MCF 10A (cell line): ENCODE measurements at regions not wholly inside any gene's neighbourhood (a gene's known extent, or its start where the extent isn't known, plus 50 kb on each side); places are given as distances from the start of the nearest gene placed in this dataset.

ENCODE experiments used
- BruUV-seq: library from RNA; stranded (reverse); fragments of 400-500 nt; replicated peaks from 2 replicates; lab custom pipeline; 2021; lab: Mats Ljungman, UMichigan
- CTCF ChIA-PET: fragments of 300-600 bp; sonication (Branson Sonifier 250); formaldehyde crosslinking; extraction: SDS; loops from one replicate; lab custom pipeline; 2021; ENCODE audit warnings: antibody characterized with exemption, inconsistent platforms; lab: Yijun Ruan, JAX
- POLR2A ChIA-PET: fragments of 300-600, 350-650 bp; sonication (Branson Sonifier 250); formaldehyde crosslinking; extraction: SDS; loops from one replicate; lab custom pipeline; 2020; ENCODE audit warnings: antibody characterized with exemption, inconsistent platforms; lab: Yijun Ruan, JAX
- DNase-seq: peaks from one replicate; pipeline ENCODE4 v3.0.0-alpha.2; 2018; ENCODE audit not compliant: unreplicated experiment
- H3K27ac Mint-ChIP-seq: one replicate; pipeline ENCODE4 v1.8.0; 2022; ENCODE audit warnings: mild to moderate bottlenecking, low read depth, mixed read lengths; ENCODE audit not compliant: unreplicated experiment
- H3K27me3 Mint-ChIP-seq: one replicate; pipeline ENCODE4 v1.8.0; 2022; ENCODE audit warnings: mixed read lengths; ENCODE audit not compliant: insufficient read depth, unreplicated experiment
- H3K36me3 Mint-ChIP-seq: one replicate; pipeline ENCODE4 v1.8.0; 2022; ENCODE audit warnings: mild to moderate bottlenecking, moderate library complexity, mixed read lengths; ENCODE audit not compliant: insufficient read depth, unreplicated experiment
- H3K4me1 Mint-ChIP-seq: one replicate; pipeline ENCODE4 v1.8.0; 2022; ENCODE audit warnings: mixed read lengths; ENCODE audit not compliant: insufficient read depth, unreplicated experiment
- H3K4me3 Mint-ChIP-seq: one replicate; pipeline ENCODE4 v1.8.0; 2022; ENCODE audit warnings: mild to moderate bottlenecking, moderate library complexity, mixed read lengths; ENCODE audit not compliant: unreplicated experiment
- H3K9me3 Mint-ChIP-seq: one replicate; pipeline ENCODE4 v1.8.0; 2022; ENCODE audit warnings: mixed read lengths; ENCODE audit not compliant: unreplicated experiment
- CTCF ChIP-seq: fragments of 200-600 bp; IDR thresholded peaks from one replicate; pipeline ENCODE4 v1.8.0; 2022; ENCODE audit warnings: antibody characterized with exemption, mild to moderate bottlenecking; ENCODE audit not compliant: unreplicated experiment
- intact Hi-C: fragments of 100-400 bp; cut with micrococcal nuclease; formaldehyde crosslinking; loops from 2 replicates; pipeline ENCODE4 v1.14.1; 2022

DNA sequence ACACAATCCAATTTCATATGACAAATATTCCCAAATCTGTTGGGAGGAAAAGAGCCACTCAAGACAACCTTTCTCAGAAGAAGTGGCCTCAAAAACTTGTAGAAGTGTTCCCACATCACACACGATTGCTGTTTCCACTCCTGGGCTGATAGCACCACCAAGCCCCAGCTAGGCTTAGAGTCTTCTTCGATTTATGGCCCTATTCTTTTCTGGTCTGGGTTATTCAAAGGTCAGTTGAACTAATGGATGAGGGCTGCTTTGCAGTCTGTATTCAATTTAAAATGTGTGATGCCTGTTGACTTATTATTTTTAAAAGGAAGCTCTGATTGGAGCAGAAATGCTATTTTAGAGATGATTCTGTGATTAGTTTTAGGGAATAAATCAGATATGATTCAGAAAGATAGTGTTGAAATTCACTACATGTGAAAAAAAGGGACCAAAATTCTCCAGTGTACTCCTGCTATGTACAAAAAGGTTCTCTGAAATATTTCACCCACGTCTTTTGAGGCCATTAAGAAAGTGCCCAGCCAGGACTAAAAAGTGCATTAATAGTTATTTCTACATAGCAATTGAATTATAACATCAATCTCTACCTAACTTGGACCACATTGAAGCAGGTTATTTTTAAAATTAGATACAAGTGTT, 57.3 kb upstream of the SPON1 start:
- BruUV-seq: no TSS peak
- Mint-ChIP-seq H3K9me3 (no peaks in the 10 kb centered on the region), H3K4me3 (no peak overlapping the region), H3K4me1 (no peaks in the 10 kb centered on the region), H3K27me3 (peaks cover 11% of the 10 kb centered on the region), H3K36me3 (no peaks in the 10 kb centered on the region), H3K27ac (no peak overlapping the region)
- CTCF ChIA-PET: no interaction called here
- no peak for DNase-seq
- intact Hi-C loops: no loop called here
- POLR2A ChIA-PET: no interaction called here
- no peak for TF ChIP-seq CTCF

DNA sequence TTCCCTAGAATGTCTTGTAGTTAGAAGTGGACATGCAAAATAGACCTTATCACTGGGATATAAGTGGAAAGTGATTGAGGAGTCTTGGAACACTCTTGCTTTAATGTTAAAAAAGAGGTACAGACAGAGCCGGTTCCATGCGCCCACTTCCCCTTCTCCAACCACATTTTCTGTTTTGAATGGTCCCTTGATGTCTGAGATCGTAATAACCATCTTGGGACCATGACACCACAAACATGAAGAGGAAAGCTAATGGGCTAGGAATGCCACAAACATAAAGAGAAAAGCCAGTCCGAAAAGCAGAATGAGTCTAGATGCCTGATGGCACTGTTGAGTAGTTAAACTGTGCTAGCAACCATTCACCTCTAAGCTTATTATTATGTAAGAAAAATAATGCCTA, 54.8 kb upstream of the SPON1 start:
- Mint-ChIP-seq H3K36me3 (no peaks in the 10 kb centered on the region), H3K9me3 (no peaks in the 10 kb centered on the region), H3K4me3 (no peak overlapping the region), H3K4me1 (no peaks in the 10 kb centered on the region), H3K27me3 (no peaks in the 10 kb centered on the region), H3K27ac (no peak overlapping the region)
- intact Hi-C loops: no loop called here
- POLR2A ChIA-PET: no interaction called here
- CTCF ChIA-PET: interaction anchor here (0.5 to 0.6 kb wide), 4 partner anchors 17 to 483 kb away, joined by 3 to 5 read pairs (median 4); no protein-coding TSS in a partner anchor
- BruUV-seq: no TSS peak
- TF ChIP-seq CTCF: no peak
- no peak for DNase-seq

GRCh38 chr11:13908535-13908934, 54.0 kb upstream of the SPON1 start:
- POLR2A ChIA-PET: no interaction called here
- BruUV-seq: no TSS peak
- Mint-ChIP-seq H3K27ac (no peak overlapping the region), H3K27me3 (no peaks in the 10 kb centered on the region), H3K4me3 (no peak overlapping the region), H3K9me3 (no peaks in the 10 kb centered on the region), H3K4me1 (no peaks in the 10 kb centered on the region), H3K36me3 (no peaks in the 10 kb centered on the region)
- CTCF ChIA-PET: interaction anchor here (0.6 kb wide), 1 partner anchor 9 kb away, joined by 3 read pairs; no protein-coding TSS in a partner anchor
- intact Hi-C loops: no loop called here
- no peak for TF ChIP-seq CTCF
- DNase-seq: no peak
